NCI-H2029 treated with DMSO at 0.1 percent for 48 hours (cell line): ENCODE measurements at regions not wholly inside any gene's neighbourhood (a gene's known extent, or its start where the extent isn't known, plus 50 kb on each side); places are given as distances from the start of the nearest gene placed in this dataset.

Source experiments
- DNase-seq: peaks from one replicate; lab custom pipeline; 2025; lab: John Stamatoyannopoulos, UW

GRCh38 chr1:34270181-34270580 is 93.5 kb downstream of the C1orf94 start:
- DNase-seq: no peak

- no peak for DNase-seq
Measured at GRCh38 chr1:34272152-34272551, 95.4 kb downstream of the C1orf94 start.

- no peak for DNase-seq
Measured at GRCh38 chr1:34275150-34275549, 98.4 kb downstream of the C1orf94 start.

GRCh38 chr1:34276606-34277005 is 99.9 kb downstream of the C1orf94 start:
- no peak for DNase-seq

- DNase-seq: no peak
Measured at GRCh38 chr1:34277150-34277549, 100.4 kb downstream of the C1orf94 start.

GRCh38 chr1:34278211-34278610 is 101.5 kb downstream of the C1orf94 start:
- no peak for DNase-seq

GRCh38 chr1:34279971-34280370 is 103.3 kb downstream of the C1orf94 start:
- no peak for DNase-seq

GRCh38 chr1:34280509-34280908 is 103.8 kb downstream of the C1orf94 start:
- no peak for DNase-seq

GRCh38 chr1:34283142-34283541 is 106.4 kb downstream of the C1orf94 start:
- no peak for DNase-seq

GRCh38 chr1:34286511-34286910 is 109.8 kb downstream of the C1orf94 start:
- DNase-seq: no peak

- no peak for DNase-seq
Measured at GRCh38 chr1:34290831-34291230, 114.1 kb downstream of the C1orf94 start.

- DNase-seq: no peak
Measured at GRCh38 chr1:34292472-34292871, 115.8 kb downstream of the C1orf94 start.

GRCh38 chr1:34296059-34296458 is 119.4 kb downstream of the C1orf94 start:
- DNase-seq: no peak

- DNase-seq: no peak
Measured at GRCh38 chr1:34302798-34303197, 126.1 kb downstream of the C1orf94 start.

GRCh38 chr1:34303218-34303617 is 126.5 kb downstream of the C1orf94 start:
- DNase-seq: no peak

- no peak for DNase-seq
Measured at GRCh38 chr1:34306568-34306967, 129.9 kb downstream of the C1orf94 start.

- DNase-seq: no peak
Measured at GRCh38 chr1:34312359-34312758, 135.7 kb downstream of the C1orf94 start.

GRCh38 chr1:34315974-34316373 is 139.3 kb downstream of the C1orf94 start:
- no peak for DNase-seq

- DNase-seq: no peak
Measured at GRCh38 chr1:34316773-34317172, 140.1 kb downstream of the C1orf94 start.

- no peak for DNase-seq
Measured at GRCh38 chr1:34319218-34319617, 142.5 kb downstream of the C1orf94 start.

GRCh38 chr1:34320053-34320669 is 143.5 kb downstream of the C1orf94 start:
- DNase-seq: no peak

GRCh38 chr1:34322969-34323368 is 146.3 kb downstream of the C1orf94 start:
- no peak for DNase-seq

- DNase-seq: no peak
Measured at GRCh38 chr1:34324879-34325440, 148.3 kb downstream of the C1orf94 start.

- DNase-seq: no peak
Measured at GRCh38 chr1:34328281-34328799, 151.6 kb downstream of the C1orf94 start.
